ENCODE measurements at regions not wholly inside any gene's neighbourhood (a gene's known extent, or its start where the extent isn't known, plus 50 kb on each side); places are given as distances from the start of the nearest gene placed in this dataset.
"Not testable (repeated sequence)": the region's sequence is repeated elsewhere in the genome, so short reads cannot be mapped to it uniquely, and the experiment has no call there.

DNA sequence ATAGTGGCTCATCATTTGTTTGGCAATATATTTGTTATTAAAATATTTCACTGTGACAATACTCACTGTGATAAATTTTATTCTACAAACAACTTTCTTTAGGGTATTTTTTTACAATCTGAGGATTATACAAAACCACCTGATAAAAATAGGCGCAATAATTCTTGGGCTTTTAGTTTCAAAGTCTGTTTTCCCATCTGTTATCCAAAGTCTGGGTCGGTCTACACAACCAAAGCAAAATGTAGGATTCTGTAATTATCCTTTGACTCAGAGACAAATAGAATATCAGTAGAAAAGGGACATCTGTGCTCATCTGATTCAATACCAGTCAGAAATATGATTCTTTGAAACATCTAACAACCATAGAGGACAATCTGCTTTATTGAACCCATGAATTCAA lies 271.8 kb upstream of the AMIGO2 start:
- no peak for DNase-seq (ENCODE audit: low read depth in 2 of 2, low spot score in 1 of 2)

DNA sequence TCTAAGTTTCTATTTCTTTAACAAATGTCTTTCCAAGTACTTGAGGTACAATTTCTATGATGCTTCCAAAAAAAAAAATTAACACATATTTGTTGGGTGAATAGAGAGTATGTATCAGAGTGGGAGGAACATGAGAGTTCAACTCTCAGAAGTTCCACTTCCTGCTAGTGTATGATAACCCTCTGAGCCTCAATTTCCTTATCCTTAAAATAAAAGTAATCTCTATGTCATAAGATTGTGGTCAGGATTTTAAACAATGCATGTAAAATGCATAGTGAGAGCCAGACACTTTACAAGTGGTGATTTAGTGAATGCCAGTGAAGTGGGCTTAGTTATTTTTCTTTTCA lies 270.3 kb upstream of the AMIGO2 start:
- DNase-seq (ENCODE audit: low read depth in 2 of 2, low spot score in 1 of 2): no peak

DNA sequence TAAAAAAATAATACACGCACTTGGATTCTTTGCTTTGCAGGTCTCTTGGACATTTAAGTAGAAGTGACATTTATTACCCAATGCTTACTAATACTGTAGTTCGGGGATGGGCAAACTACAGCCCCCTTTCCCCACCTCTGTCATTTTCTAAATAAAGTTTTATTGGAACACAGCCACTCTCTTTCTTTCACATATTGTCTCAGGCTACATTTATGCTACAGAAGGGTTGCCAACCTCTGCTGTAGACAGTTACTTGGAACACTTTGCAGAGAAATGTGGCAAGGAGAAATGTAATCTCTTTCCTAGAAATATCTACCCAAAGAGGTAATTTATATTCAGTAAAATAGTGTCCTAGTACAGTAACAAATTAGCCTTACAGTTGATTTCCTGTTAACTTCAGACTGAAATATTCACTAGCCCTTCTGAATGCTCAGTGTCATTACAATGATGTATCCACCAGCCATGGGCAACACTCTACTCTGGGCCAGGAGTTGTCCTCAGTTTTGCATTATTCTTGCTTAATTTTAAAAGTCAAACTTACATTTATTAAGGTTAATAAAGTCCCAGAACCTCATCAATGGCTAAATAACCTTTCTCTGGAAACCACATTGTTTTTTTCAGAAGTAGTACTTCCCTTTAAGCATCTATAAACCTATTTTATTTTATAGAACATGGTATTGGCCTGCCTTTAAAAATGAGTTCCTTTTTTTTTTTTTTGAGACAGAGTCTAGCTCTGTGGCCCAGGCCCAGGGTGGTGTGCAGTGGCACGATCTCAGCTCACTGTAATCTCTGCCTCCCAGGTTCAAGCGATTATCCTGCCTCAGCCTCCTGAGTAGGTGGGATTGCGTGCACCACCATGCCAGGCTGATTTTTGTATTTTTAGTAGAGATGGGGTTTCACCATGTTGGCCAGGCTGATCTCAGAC lies 269.6 kb upstream of the AMIGO2 start:
- no peak for DNase-seq (ENCODE audit: low read depth in 2 of 2, low spot score in 1 of 2)

DNA sequence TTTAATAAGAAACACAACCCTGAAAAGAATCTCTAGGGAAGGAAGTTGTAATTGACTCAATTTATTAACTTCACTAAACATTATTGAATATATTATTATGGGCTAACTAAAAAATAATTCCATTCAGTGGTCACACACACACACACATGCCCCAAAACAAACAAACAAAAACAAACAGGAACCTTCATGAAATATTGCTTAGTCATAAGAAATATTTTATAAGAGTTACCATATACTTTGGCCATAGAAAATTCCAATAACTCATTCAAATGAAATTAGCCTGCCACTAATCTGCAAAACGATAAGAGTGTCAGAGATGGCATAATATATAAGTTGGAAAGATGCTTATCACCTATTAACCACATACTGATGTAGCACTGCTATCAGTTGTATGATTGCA lies 268.4 kb upstream of the AMIGO2 start:
- no peak for DNase-seq (ENCODE audit: low read depth in 2 of 2, low spot score in 1 of 2)

DNA sequence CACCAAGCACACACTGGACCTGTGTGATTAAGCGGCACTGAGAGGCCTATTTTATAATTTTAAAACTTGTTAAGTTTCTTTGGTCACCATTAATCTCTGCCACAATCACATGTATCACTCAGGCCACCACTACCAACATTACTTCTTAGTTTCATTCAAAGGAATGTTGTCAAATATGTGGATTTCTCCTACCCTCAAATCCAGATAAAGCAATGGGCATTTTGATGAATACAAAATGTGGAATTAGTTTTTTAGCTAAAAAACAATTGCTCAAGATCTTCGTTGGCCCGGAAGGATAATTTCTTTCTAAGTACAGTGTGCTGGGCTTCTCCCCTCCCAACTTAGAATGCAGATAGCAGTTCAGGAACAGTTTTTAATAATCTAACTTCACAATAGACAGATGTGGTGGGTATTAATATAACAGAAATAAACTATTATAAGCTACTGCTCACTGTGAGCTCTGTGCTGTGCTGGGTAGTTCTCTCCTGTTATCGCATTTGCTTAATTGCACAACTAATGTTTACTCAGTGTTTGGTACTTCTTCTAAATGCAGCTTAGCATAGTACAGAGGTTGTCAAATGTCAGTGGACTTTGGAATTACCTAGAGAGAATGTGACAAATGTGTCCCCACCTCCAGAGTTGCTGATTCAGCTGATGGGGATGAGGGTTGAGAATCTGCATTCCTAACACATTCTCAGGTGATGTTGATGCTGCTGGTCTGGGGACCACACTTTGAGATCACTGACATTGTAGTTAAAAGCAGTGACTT lies 266.7 kb upstream of the AMIGO2 start:
- no peak for DNase-seq (ENCODE audit: low read depth in 2 of 2, low spot score in 1 of 2)

DNA sequence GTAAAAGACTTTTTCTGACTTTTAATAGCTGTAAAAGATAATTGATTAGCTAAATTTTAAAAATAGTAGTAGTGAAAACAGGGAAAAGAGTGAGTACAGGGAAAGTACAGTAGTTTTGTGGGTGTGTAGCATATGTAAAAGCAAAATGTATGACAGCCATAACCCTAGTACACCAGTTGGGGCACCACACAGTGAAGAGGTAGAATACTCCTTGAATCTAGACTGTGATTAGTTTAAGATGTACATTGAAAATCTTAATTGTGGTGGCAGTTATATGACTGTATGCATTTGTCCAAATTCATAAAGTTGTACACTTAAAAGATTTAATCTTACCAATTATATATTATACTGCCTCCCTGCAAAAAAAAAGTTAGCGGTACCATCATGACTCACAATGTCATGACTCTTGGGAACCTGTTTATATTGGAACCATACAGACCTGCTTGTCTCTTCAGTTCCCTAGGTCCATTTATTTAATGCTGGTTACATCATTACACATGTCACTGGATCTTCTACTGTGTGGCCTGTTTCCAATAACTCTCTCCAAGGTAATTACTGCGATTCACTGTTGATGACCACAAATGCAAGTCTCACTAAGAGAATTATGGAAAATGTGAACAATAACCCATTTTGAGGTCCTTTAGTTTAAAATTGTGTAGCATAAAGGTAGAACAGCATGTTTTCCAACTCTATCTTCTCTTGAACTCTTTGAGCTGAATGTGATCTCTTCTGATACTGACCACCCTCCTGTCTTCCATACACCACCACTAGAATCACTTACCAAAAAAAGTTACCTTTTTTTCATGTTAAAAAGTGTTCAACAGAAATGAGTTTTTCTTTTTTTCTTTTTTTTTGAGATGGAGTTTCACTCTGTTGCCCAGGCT lies 264.2 kb upstream of the AMIGO2 start:
- no peak for DNase-seq (ENCODE audit: low read depth in 2 of 2, low spot score in 1 of 2)

DNA sequence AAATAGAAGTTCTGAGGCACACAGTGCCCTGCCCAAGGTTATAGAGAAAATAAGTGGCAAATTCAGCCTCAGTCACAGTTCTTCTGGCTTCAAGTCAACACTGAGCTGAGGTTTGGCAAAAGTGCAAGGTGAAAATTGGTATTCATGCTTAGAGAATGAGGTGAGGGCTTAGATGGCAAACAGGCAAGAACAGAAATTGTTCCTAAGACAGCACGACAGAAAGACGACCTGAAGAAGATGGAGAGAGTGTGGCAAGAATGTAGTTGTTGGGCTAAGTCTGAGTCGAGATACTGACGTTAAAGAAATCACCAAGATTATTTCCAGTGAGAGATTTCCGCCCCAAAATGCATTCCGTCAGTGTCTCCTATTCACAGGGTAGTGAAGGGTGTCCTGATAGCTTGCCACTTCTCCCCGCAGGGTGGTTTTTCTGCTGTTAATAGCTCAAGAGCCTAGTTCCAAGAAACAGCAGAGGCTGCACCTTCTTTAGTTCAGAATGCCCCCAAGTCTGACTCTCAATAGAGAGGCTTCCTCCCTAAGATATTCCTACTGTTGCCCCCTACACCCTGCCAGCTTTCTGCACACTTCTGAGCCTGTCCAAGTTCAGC lies 260.8 kb upstream of the AMIGO2 start:
- no peak for DNase-seq (ENCODE audit: low read depth in 2 of 2, low spot score in 1 of 2)

DNA sequence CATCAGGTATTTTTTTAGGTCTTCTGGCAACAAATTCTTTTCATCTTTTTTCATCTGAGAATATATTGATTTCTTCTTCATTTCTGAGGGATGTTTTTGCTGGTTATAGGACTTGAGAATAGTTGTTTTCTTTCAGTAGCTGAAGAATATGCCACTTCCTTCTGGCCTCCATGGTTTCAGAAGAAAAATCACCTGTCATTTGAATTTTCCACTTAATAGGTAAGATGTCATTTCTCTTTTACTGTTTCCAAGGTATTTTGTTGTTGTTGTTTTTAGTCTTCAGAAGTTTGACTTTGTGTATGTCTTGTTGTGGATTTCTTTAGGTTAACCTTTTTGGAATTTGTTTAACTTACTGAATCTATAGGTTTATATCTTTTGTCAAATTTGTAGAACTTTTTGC lies 257.8 kb upstream of the AMIGO2 start:
- DNase-seq (ENCODE audit: low read depth in 2 of 2, low spot score in 1 of 2): no peak

DNA sequence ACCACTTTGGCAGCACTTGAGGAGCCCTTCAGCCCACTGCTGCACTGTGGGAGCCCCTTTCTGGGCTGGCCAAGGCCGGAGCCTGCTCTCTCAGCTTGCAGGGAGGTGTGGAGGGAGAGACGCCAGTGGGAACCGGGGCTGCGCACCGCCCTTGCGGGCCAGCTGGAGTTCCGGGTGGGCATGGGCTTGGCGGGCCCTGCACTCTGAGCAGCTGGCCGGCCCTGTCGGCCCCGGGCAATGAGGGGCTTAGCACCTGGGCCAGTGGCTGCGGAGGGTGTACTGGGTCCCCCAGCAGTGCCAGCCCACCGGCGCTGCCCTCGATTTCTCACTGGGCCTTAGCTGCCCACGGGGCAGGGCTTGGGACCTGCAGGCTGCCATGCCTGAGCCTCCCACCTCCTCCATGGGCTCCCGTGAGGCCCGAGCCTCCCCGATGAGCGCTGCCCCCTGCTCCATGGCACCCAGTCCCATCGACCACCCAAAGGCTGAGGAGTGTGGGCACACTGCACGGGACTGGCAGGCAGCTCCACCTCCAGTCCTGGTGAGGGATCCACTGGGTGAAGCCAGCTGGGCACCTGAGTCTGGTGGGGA lies 253.6 kb upstream of the AMIGO2 start:
- not testable (repeated sequence) for DNase-seq (ENCODE audit: low read depth in 2 of 2, low spot score in 1 of 2)

DNA sequence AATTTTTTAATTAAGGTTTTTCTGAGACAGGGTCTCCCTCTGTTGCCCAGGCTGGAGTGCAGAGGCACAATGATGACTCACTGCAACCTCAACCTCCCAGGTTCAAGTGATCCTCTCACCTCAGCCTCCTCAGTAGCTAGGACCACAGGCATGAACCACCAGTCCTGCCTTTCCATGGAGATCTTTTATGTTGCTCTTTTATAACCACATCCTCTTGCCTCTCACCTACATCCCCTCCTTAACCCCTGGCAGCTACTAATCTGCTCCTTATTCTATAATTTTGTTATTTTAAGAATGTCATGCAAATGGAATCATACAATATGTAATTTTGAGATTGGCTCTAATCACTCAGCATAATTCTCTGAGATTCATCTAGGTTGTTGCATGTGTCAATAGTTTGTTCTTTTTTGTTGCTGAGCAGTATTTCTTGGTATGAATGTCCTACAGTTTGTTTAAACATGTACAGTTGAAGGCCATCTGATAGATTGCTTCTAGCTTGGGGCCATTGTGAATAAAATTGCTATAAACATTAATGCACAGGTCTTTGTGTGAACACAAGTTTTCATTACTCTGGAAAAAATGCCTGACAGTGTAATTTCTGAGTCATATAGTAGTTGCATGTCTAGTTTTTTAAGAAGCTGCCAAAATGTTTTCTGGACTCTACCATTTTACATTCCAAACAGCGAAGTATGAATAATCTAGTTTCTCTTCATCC lies 249.2 kb upstream of the AMIGO2 start:
- DNase-seq (ENCODE audit: low read depth in 2 of 2, low spot score in 1 of 2): no peak

DNA sequence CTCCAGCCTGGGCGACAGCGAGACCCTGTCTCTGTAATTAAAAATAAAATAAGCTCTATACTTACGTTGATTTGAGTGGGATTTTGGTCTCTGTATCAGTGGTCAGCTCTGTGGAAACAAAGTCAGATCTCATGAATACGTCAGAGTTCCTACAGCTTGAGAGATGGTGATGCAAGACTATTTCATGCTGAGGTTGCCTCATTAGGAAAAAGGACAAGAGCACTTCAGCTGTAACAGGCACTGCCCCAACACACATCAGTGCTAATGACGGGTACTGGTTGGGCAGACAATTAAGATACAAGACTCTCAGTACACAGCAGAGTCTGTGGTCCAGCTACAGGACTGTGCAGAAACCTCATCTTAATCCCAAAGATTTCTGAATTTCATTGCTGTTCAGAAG lies 246.4 kb upstream of the AMIGO2 start:
- no peak for DNase-seq (ENCODE audit: low read depth in 2 of 2, low spot score in 1 of 2)

DNA sequence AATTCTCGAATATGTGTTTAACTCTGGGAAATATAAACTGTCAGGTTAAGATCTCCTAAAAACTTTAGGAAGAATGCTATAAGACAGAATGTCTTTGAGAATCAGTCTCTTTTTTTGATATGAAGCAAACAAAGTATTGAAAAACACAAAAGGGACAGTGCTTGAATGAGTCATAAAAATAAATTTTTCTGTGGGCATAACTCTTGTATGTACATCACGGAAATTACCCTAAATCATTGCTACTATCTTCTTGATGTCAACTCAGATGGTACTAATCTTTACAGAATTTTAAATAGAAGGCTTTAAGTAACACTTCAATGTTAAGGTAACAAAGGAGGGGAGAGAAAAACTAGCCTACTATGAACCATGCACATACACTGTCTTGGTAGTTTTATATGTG lies 244.0 kb upstream of the AMIGO2 start:
- no peak for DNase-seq (ENCODE audit: low read depth in 2 of 2, low spot score in 1 of 2)

DNA sequence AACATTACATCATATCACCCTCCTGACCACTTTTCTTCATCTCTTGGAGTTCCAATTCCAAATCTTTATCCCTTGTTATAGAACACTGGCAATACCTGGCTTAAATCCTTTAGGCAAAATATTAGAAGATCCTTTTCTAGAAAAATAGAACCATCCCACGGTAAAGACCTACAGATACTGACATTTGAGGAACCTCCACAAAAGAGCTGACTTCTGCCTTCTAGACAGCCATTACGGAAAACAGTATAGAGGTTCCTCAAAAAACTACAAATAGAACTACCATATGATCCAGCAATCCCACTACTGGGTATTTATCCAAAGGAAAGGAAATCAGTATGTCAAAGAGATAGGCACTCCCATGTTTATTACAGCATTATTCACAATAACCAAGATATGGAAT lies 241.7 kb upstream of the AMIGO2 start:
- no peak for DNase-seq (ENCODE audit: low read depth in 2 of 2, low spot score in 1 of 2)

DNA sequence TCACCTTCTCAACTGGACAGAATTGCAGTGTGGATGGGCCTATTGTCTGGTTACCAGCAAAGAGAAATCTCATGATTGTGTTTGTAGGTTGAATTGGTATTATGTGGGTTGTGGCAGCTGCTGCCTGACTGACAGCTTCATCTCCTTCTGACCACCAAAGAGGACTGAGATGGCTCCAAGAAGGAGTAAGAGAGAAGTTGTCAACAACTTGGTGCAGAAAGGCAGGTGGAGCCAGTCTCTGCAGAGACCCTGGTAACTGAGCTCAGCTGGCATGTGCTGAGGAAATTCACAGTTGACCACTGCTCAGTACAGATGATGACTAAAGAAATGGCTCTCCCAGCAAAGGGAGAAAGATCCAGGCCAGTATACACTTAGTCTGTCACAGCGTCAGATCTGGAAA lies 240.0 kb upstream of the AMIGO2 start:
- no peak for DNase-seq (ENCODE audit: low read depth in 2 of 2, low spot score in 1 of 2)

DNA sequence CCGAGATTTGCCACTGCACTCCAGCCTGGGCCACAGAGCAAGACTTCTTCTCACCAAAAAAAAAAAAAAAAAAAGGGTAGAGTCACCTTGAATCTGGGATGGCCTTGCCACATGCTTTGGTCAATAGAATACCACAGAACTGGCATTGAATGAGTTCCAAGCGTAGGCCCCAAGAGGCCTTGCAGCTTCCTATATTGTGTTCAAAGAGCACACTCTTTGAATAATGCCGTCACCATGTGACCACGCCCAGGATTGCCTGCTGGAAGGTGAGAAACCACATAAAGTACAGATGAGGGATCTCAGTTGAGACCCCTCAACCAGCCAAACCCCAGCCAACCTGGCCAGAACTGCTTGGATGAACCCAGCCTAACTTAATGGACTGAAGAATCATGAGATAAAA lies 239.2 kb upstream of the AMIGO2 start:
- no peak for DNase-seq (ENCODE audit: low read depth in 2 of 2, low spot score in 1 of 2)

DNA sequence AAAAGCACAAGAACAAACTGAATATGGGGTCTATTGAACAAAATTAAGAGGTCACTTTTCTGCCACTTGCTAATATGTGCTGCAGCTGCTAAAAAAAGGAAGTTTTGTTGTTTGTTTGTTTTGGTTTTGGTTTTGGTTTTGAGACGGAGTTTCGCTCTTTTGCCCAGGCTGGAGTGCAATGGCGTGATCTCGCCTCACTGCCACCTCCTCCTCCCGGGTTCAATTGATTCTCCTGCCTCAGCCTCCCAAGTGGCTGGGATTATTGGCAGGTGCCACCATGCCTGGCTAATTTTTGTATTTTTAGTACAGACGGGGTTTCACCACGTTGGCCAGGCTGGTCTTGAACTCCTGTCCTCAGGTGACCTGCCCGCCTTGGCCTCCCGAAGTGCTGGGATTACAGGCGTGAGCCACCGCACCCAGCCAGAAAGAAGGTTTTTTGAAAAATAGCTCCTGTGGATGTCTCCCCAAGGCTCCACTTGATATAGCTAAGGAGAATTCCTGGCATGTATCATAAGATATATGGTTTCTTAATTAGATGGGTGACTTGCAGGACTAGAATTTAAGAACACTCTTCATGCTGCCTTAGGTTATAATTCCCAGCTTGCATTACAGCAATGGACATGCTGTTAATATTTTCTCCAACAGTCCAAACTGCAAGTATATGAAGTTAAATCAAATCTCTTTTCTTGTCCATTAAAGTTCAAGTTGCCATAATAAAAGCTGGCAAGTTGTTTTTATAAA lies 237.6 kb upstream of the AMIGO2 start:
- DNase-seq (ENCODE audit: low read depth in 2 of 2, low spot score in 1 of 2): no peak

DNA sequence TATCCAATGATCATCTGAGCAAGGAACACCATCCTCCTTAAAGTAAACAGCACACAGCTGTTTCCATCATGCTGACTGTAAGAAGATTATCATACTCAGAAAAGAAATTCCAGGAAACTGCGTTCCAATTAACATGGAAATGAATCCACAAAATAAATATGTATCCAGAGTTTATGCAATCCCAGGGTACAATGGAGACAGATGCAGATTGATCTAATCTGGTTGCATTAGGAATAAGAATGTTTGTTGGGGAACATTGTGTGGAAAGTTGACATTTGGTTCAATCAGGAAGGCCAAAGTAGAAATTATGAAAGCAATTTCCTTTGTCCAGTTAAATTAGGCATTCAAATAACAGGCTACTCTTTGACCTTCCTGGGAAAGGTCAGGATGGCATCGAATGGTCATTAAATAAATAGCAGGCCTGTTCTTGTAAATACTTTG lies 236.9 kb upstream of the AMIGO2 start:
- DNase-seq (ENCODE audit: low read depth in 2 of 2, low spot score in 1 of 2): no peak

DNA sequence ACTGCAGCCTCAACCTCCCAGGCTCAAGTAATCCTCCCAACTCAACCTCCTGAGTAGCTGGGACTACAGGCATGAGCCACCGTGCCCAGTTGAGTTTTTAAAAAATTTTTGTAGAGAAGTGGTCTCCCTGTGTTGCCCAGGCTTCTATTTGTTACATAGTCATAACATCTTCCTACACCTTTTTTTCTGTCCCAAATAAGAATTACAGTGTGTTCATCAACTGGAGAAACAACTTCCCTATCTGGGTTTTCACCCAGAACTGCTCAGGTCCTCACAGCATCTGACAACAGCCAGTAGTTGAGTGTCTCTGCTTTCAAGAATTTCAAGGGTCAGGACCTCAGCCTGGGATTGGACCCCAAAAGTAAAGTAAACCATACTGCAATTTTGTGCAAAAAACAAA lies 235.2 kb upstream of the AMIGO2 start:
- DNase-seq (ENCODE audit: low read depth in 2 of 2, low spot score in 1 of 2): no peak

DNA sequence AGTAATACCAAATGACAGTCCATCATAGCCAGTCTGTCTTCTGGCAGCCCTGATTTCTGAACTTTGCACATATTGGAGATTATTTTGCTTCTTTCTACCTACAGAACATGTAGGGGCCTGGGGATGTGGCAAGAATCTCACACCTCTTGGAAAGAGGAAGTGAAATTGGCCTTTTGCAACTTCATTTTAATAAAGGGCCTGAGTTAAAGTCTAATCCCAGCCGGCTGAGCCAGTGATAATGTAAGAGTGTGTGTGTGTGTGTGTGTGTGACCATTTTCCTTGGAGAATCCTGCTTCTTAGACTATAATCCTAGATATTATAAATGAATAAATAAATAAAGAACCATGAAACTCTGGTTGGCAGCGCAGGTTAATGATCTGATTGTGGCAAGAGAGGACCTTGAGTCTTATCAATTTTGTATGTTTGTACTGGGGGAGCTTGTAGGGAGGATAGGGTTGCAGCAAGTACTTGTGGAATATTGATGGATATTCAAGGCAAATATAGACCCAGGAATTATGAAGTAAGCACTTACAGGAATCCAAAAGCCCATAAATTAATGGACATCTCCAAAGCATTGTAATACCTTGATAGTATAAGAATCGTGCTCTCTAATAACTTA lies 233.2 kb upstream of the AMIGO2 start:
- DNase-seq (ENCODE audit: low read depth in 2 of 2, low spot score in 1 of 2): no peak
